ENCODE measurements at regions not wholly inside any gene's neighbourhood (a gene's known extent, or its start where the extent isn't known, plus 50 kb on each side); places are given as distances from the start of the nearest gene placed in this dataset.

- in situ Hi-C loops (cut with MboI; ENCODE audit: low sequenced_read_pairs) = no loop called here
Measured at GRCh38 chr4:112845386-112845785, 204.1 kb upstream of the ANK2 start.

- in situ Hi-C loops (cut with MboI; ENCODE audit: low sequenced_read_pairs) = no loop called here
Measured at GRCh38 chr4:112847045-112847444, 202.4 kb upstream of the ANK2 start.

- in situ Hi-C loops (cut with MboI; ENCODE audit: low sequenced_read_pairs) = no loop called here
Measured at GRCh38 chr4:112847781-112848180, 201.7 kb upstream of the ANK2 start.

- in situ Hi-C loops (cut with MboI; ENCODE audit: low sequenced_read_pairs) = no loop called here
Measured at GRCh38 chr4:112848911-112849310, 200.5 kb upstream of the ANK2 start.

GRCh38 chr4:112852601-112853000, 196.9 kb upstream of the ANK2 start:
- in situ Hi-C loops (cut with MboI; ENCODE audit: low sequenced_read_pairs) = no loop called here

GRCh38 chr4:112853662-112854256, 195.7 kb upstream of the ANK2 start:
- in situ Hi-C loops (cut with MboI; ENCODE audit: low sequenced_read_pairs) = no loop called here

- in situ Hi-C loops (cut with MboI; ENCODE audit: low sequenced_read_pairs) = no loop called here
Measured at GRCh38 chr4:112854420-112854819, 195.0 kb upstream of the ANK2 start.

GRCh38 chr4:112855058-112855457, 194.4 kb upstream of the ANK2 start:
- in situ Hi-C loops (cut with MboI; ENCODE audit: low sequenced_read_pairs) = no loop called here

GRCh38 chr4:112857461-112857860, 192.0 kb upstream of the ANK2 start:
- in situ Hi-C loops (cut with MboI; ENCODE audit: low sequenced_read_pairs) = no loop called here

- in situ Hi-C loops (cut with MboI; ENCODE audit: low sequenced_read_pairs) = no loop called here
Measured at GRCh38 chr4:112858751-112859150, 190.7 kb upstream of the ANK2 start.

GRCh38 chr4:112859456-112860184, 189.8 kb upstream of the ANK2 start:
- in situ Hi-C loops (cut with MboI; ENCODE audit: low sequenced_read_pairs) = no loop called here

GRCh38 chr4:112860830-112861690, 188.4 kb upstream of the ANK2 start:
- in situ Hi-C loops (cut with MboI; ENCODE audit: low sequenced_read_pairs) = no loop called here

- in situ Hi-C loops (cut with MboI; ENCODE audit: low sequenced_read_pairs) = no loop called here
Measured at GRCh38 chr4:112861691-112862674, 187.5 kb upstream of the ANK2 start.

- in situ Hi-C loops (cut with MboI; ENCODE audit: low sequenced_read_pairs) = no loop called here
Measured at GRCh38 chr4:112865443-112865842, 184.0 kb upstream of the ANK2 start.

- in situ Hi-C loops (cut with MboI; ENCODE audit: low sequenced_read_pairs) = no loop called here
Measured at GRCh38 chr4:112876316-112876715, 173.1 kb upstream of the ANK2 start.

- in situ Hi-C loops (cut with MboI; ENCODE audit: low sequenced_read_pairs) = no loop called here
Measured at GRCh38 chr4:112881842-112882241, 167.6 kb upstream of the ANK2 start.

GRCh38 chr4:112882286-112882685, 167.2 kb upstream of the ANK2 start:
- in situ Hi-C loops (cut with MboI; ENCODE audit: low sequenced_read_pairs) = no loop called here

GRCh38 chr4:112884406-112884805, 165.0 kb upstream of the ANK2 start:
- in situ Hi-C loops (cut with MboI; ENCODE audit: low sequenced_read_pairs) = no loop called here

GRCh38 chr4:112885897-112886296, 163.6 kb upstream of the ANK2 start:
- in situ Hi-C loops (cut with MboI; ENCODE audit: low sequenced_read_pairs) = no loop called here

- in situ Hi-C loops (cut with MboI; ENCODE audit: low sequenced_read_pairs) = no loop called here
Measured at GRCh38 chr4:112888622-112889021, 160.8 kb upstream of the ANK2 start.

GRCh38 chr4:112889199-112889598, 160.3 kb upstream of the ANK2 start:
- in situ Hi-C loops (cut with MboI; ENCODE audit: low sequenced_read_pairs) = no loop called here

Measured in HL-60/S4 treated with phorbol 12-myristate 13-acetate at 8.2 ng/mL for 4 days and 3 days (cell line).